ENCODE measurements at regions not wholly inside any gene's neighbourhood (a gene's known extent, or its start where the extent isn't known, plus 50 kb on each side); places are given as distances from the start of the nearest gene placed in this dataset.

DNA sequence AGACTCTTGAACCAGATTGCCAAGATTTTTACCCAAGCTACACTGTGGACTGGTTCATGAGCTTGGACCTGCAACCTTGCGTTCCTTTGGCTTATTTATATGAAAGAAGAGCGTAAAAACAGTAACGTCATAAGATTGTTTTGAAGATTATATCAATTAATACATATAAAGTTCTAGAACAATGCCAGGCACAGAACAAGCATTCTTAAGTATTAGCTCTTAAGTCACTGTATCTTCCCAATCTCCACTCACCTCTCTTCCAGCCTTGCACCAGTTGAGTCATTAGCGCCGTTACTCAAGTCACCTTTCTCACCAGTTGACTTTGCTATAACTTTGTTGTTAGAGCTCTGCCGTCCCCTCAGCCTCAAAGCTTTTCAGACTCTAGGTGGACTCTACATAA is 415.7 kb downstream of the PLK2 start:
- ATAC-seq (ENCODE audit: low read depth) (no peak), DNase-seq (no peak)
- Mint-ChIP-seq H3K27ac (no peak overlapping the region), H3K36me3 (no peaks in the 10 kb centered on the region), H3K9me3 (no peaks in the 10 kb centered on the region), H3K4me1 (no peaks in the 10 kb centered on the region), H3K4me3 (no peak overlapping the region), H3K27me3 (no peaks in the 10 kb centered on the region)
- POLR2A ChIA-PET: no interaction called here

DNA sequence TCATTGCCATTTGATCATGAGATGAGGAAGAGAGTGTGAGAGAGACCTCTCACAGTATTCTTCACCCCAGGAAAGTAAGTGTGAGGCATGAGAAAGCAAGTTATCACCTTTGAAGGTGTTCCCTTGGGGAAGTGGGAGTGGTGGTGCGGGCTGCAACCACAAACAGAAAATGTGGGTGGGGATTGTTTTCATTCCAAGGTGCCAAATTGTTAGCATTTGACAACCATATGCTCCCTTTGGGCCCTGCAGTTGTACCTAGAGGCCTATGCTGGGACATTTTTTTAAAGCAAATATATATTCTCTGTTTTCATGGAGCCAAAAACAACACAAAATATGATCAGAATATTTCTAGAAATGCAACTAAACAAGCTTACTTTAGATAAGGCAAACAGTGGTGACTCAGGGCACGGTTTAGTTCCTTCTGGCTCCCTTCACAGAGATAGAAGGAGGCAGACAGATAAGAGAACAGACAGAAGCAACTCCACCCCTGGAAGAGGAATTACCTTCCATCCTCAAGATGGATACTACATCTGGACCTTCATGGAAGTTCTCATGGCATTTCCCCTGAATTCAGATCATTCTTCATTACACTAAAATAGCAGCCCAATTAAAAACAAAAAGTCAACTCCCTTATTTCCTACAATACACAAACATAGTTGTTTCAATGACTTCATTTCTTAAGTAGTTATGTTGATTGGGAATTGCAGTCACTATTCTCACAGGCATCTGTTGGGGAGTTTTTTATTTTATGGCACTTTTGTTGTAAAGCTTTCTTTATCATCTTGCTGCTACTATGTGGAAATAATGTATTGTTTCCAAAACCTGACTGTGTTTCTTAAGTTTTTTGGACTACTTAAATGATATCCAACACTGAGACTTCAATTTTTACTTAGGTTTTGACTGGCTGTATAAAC is 416.6 kb downstream of the PLK2 start:
- POLR2A ChIA-PET: no interaction called here
- Mint-ChIP-seq H3K27me3 (no peaks in the 10 kb centered on the region), H3K4me1 (no peaks in the 10 kb centered on the region), H3K9me3 (no peaks in the 10 kb centered on the region), H3K36me3 (no peaks in the 10 kb centered on the region), H3K4me3 (no peak overlapping the region), H3K27ac (no peak overlapping the region)
- ATAC-seq (ENCODE audit: low read depth) (no peak), DNase-seq (no peak)

DNA sequence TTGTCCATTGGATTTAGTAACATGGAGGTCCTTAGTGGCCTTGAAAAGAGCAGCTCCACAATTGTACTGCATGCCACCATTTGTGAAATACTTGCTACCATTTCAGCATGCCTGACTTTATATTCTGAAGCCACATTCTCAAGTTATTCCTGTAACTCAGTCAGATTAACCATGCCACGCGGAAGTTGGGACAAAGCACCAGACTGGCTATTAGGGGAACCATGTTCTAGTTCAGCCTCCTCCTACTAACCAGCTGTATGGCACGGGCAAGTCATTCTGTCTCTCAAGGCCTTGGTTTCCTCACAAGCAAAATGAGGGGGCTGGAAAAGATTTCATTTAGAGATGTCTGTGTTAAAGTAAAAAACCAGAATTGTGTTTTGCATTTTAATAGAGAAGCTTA is 418.0 kb downstream of the PLK2 start:
- no peak overlapping the region for H3K4me3 Mint-ChIP-seq
- POLR2A ChIA-PET: no interaction called here
- H3K27ac Mint-ChIP-seq: no peak overlapping the region
- no peaks in the 10 kb centered on the region for H3K27me3 Mint-ChIP-seq
- DNase-seq: no peak
- H3K4me1 Mint-ChIP-seq: no peaks in the 10 kb centered on the region
- H3K36me3 Mint-ChIP-seq: no peaks in the 10 kb centered on the region
- no peaks in the 10 kb centered on the region for H3K9me3 Mint-ChIP-seq
- ATAC-seq (ENCODE audit: low read depth): no peak

DNA sequence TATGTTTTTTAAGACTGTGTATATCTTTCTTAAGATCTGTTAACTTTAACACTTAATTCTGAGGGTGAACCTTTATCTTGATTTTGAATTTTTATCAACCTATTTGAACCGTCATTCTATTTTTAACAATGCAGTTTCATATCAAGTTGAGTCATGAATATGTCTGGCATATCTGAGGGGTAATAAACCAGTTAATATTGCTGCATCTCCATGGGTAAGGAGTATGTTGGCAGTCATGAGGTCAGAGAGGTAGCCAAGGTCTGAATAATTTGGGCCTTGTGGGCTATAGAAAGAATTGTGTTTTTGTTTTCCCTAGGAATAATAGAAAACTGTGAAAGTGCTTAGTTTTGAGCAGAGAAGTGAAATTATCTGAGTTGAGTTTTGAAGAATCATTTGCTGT is 419.0 kb downstream of the PLK2 start:
- Mint-ChIP-seq H3K27ac (no peak overlapping the region), H3K27me3 (no peaks in the 10 kb centered on the region), H3K9me3 (no peaks in the 10 kb centered on the region), H3K36me3 (no peaks in the 10 kb centered on the region), H3K4me1 (no peaks in the 10 kb centered on the region), H3K4me3 (no peak overlapping the region)
- DNase-seq: no peak
- ATAC-seq (ENCODE audit: low read depth): no peak
- POLR2A ChIA-PET: no interaction called here

DNA sequence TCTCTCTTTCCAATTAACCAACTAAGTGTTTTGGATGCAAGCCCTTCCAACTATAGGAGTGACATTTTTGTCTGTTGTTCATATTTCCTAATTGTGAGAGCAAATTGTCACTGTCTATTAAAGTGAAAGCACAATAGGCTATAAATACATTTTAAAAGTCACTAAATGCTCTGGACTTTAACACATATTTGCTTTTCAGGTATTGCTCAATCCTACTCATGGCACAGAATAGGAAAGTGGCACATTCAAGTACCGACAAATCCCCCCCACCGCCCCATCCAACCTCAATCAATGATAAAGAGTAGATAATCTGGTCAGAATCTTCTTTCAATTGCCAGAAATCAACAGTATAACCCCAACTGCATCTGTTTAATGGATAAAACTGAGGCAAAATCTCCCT is 419.8 kb downstream of the PLK2 start:
- no peaks in the 10 kb centered on the region for H3K9me3 Mint-ChIP-seq

DNA sequence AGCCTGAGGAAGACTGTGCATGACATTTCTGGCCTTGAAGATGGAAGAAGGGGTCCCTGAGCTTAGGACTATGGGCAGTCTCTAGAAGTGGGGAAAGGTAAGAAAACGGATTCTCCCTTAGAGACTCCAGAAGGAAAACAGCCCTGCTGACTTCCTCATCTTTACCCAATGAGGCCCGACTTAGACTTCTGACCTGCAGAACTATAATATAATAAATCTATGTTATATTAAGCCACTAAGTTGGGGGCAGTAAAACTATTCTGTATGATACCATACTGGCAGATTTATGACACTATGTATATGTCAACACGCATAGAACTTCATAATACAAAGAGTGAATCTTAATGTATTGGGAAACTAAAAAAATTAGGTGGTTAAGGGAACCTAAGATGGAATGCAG is 422.0 kb downstream of the PLK2 start:
- Mint-ChIP-seq H3K27ac (no peak overlapping the region), H3K27me3 (no peaks in the 10 kb centered on the region), H3K9me3 (no peaks in the 10 kb centered on the region), H3K36me3 (no peaks in the 10 kb centered on the region), H3K4me1 (no peaks in the 10 kb centered on the region), H3K4me3 (no peak overlapping the region)
- POLR2A ChIA-PET: no interaction called here
- ATAC-seq (ENCODE audit: low read depth): no peak
- no peak for DNase-seq

More for the DNA sequence above, 419.8 kb downstream of the PLK2 start:
- no peaks in the 10 kb centered on the region for H3K27me3 Mint-ChIP-seq
- DNase-seq: no peak
- no peaks in the 10 kb centered on the region for H3K36me3 Mint-ChIP-seq
- POLR2A ChIA-PET: no interaction called here
- H3K4me1 Mint-ChIP-seq: no peaks in the 10 kb centered on the region
- no peak for ATAC-seq (ENCODE audit: low read depth)
- no peak overlapping the region for H3K4me3 Mint-ChIP-seq
- H3K27ac Mint-ChIP-seq: no peak overlapping the region

DNA sequence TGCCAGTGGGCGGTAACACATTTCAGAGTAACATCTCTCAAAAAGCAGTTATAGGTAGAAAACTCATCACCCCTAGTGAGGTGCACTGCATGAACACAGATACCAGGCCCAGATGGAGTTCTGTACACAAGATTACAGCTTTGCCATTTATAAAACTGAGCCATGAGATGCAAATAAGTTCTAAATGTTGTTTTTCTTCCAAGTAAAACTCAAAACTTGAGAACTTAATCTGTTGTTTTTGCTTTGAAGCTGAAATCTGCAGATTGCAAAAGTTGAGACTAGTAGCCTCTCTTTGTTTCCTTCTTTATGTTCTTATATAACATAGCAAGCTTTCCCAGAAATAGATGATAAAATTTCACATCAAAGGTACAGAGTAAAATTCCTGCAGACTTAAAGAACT is 434.1 kb downstream of the PLK2 start:
- H3K4me1 Mint-ChIP-seq: no peaks in the 10 kb centered on the region
- H3K27ac Mint-ChIP-seq: no peak overlapping the region
- no peak overlapping the region for H3K4me3 Mint-ChIP-seq
- H3K9me3 Mint-ChIP-seq: no peaks in the 10 kb centered on the region
- DNase-seq: no peak
- peaks cover 3% of the 10 kb centered on the region for H3K27me3 Mint-ChIP-seq
- no peak for ATAC-seq (ENCODE audit: low read depth)
- no peaks in the 10 kb centered on the region for H3K36me3 Mint-ChIP-seq
- POLR2A ChIA-PET: no interaction called here

DNA sequence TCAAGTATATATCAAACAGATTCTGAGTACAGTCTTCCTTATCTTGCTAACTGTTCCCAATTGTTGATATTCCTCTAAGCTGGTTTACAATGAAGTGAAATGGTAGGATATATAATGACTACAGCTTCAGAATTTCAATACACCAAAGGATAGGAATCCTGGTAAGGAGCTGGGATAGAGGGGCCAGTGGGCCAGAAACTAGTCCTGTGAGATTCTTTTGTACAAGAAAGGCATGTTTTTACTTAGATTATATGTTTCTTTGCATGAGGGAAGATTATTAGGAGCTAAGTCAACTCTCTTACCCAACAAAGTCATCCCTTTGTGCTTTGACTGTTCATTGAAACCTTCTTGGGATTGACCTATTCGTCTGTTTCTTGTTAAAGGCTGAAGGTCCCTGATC is 435.7 kb downstream of the PLK2 start:
- ATAC-seq (ENCODE audit: low read depth) (no peak), DNase-seq (no peak)
- H3K4me1 Mint-ChIP-seq: no peaks in the 10 kb centered on the region
- no peak overlapping the region for H3K4me3 Mint-ChIP-seq
- no peaks in the 10 kb centered on the region for H3K9me3 Mint-ChIP-seq
- H3K27ac Mint-ChIP-seq: no peak overlapping the region
- POLR2A ChIA-PET: no interaction called here
- no peaks in the 10 kb centered on the region for H3K36me3 Mint-ChIP-seq
- H3K27me3 Mint-ChIP-seq: peaks cover 3% of the 10 kb centered on the region

DNA sequence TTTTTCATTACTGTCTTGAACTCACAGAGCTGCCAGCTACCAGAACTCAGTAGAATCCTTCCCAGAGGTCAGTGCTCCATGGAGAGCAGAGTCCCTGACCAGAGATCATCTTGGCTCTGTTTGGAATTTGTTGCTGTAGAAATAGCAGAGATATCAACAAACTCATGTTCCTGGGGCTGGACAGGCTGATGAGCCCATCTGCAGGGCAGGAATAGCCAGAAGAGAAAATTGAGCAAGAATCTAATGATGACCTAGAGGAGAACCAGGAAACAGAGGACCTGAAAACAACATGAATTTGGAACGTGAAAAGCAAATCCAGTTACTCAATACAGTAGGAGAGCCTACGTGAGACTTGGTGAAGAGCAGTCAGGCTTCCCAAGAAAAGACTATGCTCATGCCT is 437.8 kb downstream of the PLK2 start:
- no peak overlapping the region for H3K27ac Mint-ChIP-seq
- H3K4me1 Mint-ChIP-seq: no peaks in the 10 kb centered on the region
- ATAC-seq (ENCODE audit: low read depth) (no peak), DNase-seq (no peak)
- peaks cover 3% of the 10 kb centered on the region for H3K27me3 Mint-ChIP-seq
- no peaks in the 10 kb centered on the region for H3K36me3 Mint-ChIP-seq
- POLR2A ChIA-PET: no interaction called here
- H3K9me3 Mint-ChIP-seq: no peaks in the 10 kb centered on the region
- no peak overlapping the region for H3K4me3 Mint-ChIP-seq

DNA sequence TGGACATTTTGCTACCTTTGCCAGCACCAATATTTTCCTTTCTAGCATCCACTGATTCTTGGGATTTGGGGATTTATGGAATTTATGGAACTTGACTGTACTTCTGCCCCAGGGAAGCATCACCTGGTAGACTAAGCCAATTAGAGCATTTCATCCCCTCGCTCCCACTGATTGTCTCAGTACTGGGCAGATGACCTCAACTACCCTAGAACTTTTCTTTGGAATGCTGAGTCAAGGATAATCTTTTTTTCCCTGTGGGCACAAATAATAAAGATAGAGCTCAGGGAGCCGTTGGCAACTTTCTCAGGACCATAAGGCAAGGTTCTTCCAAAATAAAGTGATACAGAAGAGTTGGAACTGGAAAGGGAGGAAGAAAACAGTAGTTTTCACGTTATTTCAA is 438.4 kb downstream of the PLK2 start:
- H3K27me3 Mint-ChIP-seq: peaks cover 3% of the 10 kb centered on the region
- POLR2A ChIA-PET: no interaction called here
- H3K36me3 Mint-ChIP-seq: no peaks in the 10 kb centered on the region
- no peaks in the 10 kb centered on the region for H3K4me1 Mint-ChIP-seq
- H3K4me3 Mint-ChIP-seq: no peak overlapping the region
- no peak overlapping the region for H3K27ac Mint-ChIP-seq
- ATAC-seq (ENCODE audit: low read depth) (no peak), DNase-seq (no peak)
- no peaks in the 10 kb centered on the region for H3K9me3 Mint-ChIP-seq

DNA sequence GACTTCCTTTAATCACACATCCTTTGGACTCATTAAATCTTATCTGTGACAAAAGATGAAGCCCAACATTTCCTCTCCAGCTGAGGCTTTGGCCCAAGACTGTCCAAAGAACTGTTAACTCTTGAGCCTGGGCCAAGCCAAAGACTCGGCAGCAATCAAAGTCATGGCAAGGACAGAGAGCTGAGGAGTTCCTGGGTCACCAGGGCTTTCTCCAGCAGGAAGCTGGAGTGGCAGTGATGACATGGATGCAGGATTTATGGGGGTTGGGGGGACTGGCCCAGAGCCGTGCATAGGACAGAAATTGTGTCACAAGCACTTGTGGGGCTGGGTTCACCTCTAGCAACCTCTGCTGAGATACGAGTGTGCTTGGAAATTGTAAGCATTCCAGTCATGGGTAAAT is 440.3 kb downstream of the PLK2 start:
- no peaks in the 10 kb centered on the region for H3K9me3 Mint-ChIP-seq
- no peak for DNase-seq
- POLR2A ChIA-PET: no interaction called here
- no peaks in the 10 kb centered on the region for H3K36me3 Mint-ChIP-seq
- no peak overlapping the region for H3K27ac Mint-ChIP-seq
- H3K4me3 Mint-ChIP-seq: no peak overlapping the region
- no peaks in the 10 kb centered on the region for H3K4me1 Mint-ChIP-seq
- H3K27me3 Mint-ChIP-seq: peaks cover under 1% of the 10 kb centered on the region
- ATAC-seq (ENCODE audit: low read depth): no peak

DNA sequence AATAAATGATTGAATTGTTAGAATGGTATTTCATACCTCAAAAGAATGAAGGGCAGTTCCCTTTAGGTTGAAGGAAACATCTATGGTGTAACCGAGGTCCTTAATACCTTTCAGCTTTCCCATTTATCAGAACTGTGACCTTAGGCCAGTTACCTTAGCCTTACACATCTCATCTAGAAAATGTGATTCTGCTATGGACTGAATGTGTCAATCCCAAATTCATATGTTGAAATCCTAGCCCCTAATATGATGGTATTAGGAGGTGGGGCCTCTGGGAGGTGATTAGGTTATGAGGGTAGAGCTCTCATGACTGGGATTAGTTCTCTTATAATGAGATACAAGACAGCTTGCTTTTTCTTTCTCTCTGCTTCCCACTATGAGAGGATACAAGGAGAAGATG is 441.9 kb downstream of the PLK2 start:
- no peak for DNase-seq
- no peak for ATAC-seq (ENCODE audit: low read depth)
- H3K9me3 Mint-ChIP-seq: no peaks in the 10 kb centered on the region
- no peaks in the 10 kb centered on the region for H3K36me3 Mint-ChIP-seq
- POLR2A ChIA-PET: no interaction called here
- no peak overlapping the region for H3K4me3 Mint-ChIP-seq
- no peak overlapping the region for H3K27ac Mint-ChIP-seq
- no peaks in the 10 kb centered on the region for H3K27me3 Mint-ChIP-seq
- no peaks in the 10 kb centered on the region for H3K4me1 Mint-ChIP-seq

DNA sequence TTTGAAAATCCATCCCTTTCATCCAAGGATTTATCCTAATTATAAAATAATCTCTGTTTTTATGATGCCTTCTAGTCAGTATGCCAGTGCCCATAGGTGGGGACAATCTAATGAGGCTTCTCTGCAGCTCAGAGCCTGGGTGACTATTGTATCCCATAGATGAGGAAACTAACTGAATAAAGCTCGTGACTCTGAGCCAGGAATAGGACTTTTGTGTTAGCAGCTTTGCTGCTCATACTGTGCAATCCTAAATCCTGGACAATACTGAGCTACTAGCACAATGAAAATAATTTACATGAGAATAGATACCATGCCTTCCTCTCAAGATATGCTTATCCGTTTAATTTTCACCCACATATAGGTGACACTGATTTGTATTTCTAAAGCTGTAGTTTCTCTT is 443.0 kb downstream of the PLK2 start:
- no peak overlapping the region for H3K4me3 Mint-ChIP-seq
- DNase-seq: no peak
- ATAC-seq (ENCODE audit: low read depth): no peak
- no peaks in the 10 kb centered on the region for H3K27me3 Mint-ChIP-seq
- POLR2A ChIA-PET: no interaction called here
- H3K9me3 Mint-ChIP-seq: no peaks in the 10 kb centered on the region
- no peak overlapping the region for H3K27ac Mint-ChIP-seq
- H3K36me3 Mint-ChIP-seq: no peaks in the 10 kb centered on the region
- H3K4me1 Mint-ChIP-seq: no peaks in the 10 kb centered on the region

DNA sequence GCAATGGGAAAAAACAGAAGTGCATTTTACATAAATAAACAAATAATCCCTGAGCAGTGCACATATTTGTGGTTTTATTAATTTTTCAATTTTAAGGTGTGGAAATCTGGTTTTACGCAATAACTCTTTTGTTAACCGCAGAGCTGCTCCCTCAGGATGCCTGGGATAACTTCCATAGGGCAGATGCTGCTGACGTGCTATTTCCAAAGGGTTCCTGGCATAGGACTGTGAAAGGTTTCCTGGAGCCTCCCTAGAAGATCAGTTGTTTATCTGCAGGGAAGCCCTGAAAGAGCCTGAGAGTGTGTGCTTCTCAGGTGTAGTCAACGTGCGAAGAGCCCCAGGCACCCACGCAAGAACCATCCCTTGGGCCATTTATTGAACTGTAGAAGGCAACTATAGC is 443.5 kb downstream of the PLK2 start:
- H3K9me3 Mint-ChIP-seq: no peaks in the 10 kb centered on the region
- ATAC-seq (ENCODE audit: low read depth) (no peak), DNase-seq (no peak)
- H3K4me3 Mint-ChIP-seq: no peak overlapping the region
- no peaks in the 10 kb centered on the region for H3K4me1 Mint-ChIP-seq
- H3K36me3 Mint-ChIP-seq: no peaks in the 10 kb centered on the region
- no peaks in the 10 kb centered on the region for H3K27me3 Mint-ChIP-seq
- POLR2A ChIA-PET: no interaction called here
- no peak overlapping the region for H3K27ac Mint-ChIP-seq

DNA sequence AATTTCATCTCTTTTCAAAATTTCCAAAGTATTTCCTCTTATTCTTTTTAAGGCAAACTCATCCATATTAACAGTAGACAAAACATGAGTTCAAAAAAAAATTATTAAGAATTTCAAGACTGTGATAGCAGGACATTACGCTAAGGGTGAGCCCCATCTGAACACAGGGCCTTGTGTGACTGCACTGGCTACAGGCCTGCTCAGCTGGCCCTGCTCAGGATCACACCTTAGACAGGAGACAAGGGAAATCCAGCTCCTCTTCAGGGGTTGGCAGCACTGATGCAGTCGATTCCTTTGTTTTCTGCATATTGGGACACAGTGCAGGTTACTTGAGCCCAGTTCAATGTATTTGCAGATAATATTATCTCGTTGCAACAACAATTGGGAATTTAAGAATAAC is 444.7 kb downstream of the PLK2 start:
- POLR2A ChIA-PET: no interaction called here
- Mint-ChIP-seq H3K27me3 (no peaks in the 10 kb centered on the region), H3K27ac (no peak overlapping the region), H3K9me3 (no peaks in the 10 kb centered on the region), H3K4me1 (no peaks in the 10 kb centered on the region), H3K36me3 (no peaks in the 10 kb centered on the region), H3K4me3 (no peak overlapping the region)
- no peak for DNase-seq
- no peak for ATAC-seq (ENCODE audit: low read depth)

Measured in activated naive CD8-positive, alpha-beta T cell treated with anti-CD3 and anti-CD28 coated beads, Interleukin-2, amount 10 ng/mL, durations not matched to agents 7 days and 5 days (primary cell).